ENCODE measurements at regions not wholly inside any gene's neighbourhood (a gene's known extent, or its start where the extent isn't known, plus 50 kb on each side); places are given as distances from the start of the nearest gene placed in this dataset.

DNA sequence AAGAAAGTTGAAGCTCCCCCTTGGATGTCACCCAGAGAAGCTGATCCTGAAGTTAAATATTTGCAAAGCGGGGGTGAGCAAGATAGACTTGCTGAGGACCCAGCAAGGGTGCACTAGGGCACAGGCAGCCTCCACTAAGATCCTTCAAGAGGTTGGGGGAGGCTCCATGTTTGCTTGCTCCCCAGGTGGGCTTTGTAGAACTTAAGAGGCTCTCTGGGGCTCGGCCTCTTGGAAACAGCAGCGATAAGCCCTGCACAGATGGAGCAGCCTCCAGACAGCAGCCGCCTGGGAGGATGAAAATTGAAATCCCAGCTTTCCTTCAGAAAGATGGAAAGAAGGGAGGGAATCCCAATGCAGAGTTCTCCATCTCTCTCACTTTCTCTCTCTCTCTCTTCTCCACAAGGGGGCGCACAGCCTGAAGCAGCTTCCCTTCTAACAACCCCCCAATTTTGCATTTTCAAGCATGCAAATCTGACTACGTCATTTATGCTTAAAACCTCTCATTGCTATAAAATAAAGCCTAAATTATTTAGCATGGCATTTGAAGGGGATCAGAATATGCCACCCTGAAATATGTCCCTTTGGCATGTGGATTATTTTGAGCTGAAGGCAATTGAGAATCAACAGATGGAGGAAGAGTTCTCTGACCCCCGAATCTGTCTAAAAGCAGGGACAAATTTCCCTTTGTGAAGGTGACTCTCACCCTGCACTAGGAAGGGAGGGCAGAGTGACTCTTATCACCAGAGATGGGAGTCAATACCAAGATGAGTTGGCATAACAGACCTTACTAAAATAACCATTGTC lies 185.7 kb upstream of the KLHL29 start:
- DNase-seq, result peak; percentile 2 to 6

DNA sequence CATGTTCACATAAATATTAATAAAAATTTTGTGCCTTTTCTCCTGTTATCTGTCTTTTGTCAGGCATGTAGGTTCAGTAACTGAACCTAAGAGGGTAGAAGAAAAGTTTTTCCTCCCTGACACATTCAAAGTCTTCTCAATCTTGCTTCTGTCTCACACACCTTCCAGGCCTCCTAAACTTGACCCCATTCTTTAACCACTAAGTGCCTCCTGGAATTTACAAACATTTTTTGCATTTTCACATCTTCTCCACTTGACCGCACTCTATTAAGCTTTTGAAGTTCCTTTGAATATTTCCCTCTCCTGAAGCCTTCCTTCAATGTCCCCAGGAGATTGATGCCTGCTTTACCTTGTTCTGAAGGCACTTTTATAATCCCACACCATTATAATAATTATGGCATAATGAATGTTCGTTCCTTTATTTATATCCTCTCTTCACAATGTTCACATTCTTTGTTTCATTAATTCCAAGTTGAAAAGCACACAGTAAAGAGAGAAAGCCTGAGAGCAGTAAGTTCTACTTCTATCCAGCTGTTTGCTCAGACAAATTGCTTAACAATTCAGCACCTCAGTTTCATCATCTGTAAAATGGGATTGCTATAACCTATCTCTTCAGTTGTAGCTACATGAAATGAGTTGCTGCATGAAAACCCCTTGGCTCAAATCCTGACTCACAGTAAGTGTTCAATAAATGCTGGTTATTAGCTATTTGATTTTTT lies 184.8 kb upstream of the KLHL29 start:
- no peak for DNase-seq

DNA sequence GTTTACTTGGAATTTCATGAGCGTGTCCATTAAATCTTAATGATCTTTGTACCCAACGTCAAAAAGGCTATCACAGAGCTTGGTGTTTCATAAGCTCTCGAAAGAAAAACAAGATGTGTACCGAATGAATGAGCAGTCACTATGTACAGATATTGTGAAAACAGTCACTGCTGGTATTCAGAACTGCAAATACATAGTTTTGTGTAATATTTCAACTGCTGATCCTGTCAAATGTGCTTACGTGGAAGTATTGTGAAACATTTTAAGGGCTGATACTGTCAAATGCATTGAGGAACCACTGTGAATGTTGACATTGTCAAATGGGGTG lies 184.2 kb upstream of the KLHL29 start:
- no peak for DNase-seq

DNA sequence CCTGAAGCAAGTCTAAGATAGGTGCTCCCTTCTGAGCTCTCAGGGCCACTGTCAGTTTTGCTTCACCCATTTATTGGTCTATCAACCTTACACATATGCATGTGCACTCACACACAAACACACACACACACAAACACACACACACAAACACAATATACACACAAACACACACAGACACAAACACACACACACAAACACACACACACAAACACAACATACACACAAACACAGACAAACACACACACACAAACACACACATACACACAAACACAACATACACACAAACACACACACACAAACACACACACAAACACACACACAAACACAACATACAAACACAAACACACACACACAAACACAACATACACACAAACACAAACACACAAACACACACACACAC lies 181.6 kb upstream of the KLHL29 start:
- DNase-seq, result no peak

DNA sequence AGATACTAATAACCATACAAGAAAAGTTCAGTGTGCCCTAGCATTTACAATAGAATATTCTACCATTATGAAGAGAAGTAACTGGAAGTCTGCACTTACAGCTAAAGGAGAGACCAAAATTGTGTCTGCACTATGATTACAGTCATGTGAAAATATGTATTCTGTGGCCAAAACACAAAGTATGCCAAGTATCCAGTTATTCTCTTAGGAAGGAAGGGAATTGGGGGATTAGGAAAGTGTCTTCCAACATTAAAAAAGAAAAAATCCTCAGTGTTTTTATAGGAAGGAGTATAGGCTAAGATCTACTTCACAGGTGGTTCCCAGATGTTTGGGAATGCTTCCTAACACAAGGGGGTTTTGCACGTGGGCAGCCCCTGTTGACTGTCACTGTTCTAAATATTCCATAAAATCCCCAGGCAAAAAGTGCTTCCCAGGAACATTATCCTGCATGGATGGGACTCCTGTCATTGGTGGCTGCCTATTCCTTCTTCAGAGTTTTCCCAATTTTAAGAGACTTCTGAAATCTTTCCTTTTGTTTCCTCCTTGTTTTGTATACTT lies 180.2 kb upstream of the KLHL29 start:
- no peak for DNase-seq

DNA sequence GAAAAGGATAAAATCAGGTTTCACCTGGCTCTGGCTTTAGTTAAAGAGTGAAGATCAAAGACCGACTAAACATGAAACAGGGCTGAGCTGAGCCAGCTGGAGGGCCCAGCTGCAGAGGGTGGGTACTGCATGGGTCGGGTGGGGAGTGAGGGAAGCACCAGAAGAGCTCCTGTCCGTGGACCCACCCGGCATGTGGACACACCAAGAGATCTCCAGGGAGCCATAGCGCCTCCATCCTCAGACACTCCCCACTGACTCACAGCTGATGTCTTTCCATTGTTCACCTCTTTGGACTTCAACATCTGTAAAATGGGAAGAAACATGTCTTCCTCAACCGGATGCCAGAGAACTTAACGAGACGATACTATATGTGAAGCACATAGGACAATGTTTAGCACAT lies 178.3 kb upstream of the KLHL29 start:
- no peak for DNase-seq

DNA sequence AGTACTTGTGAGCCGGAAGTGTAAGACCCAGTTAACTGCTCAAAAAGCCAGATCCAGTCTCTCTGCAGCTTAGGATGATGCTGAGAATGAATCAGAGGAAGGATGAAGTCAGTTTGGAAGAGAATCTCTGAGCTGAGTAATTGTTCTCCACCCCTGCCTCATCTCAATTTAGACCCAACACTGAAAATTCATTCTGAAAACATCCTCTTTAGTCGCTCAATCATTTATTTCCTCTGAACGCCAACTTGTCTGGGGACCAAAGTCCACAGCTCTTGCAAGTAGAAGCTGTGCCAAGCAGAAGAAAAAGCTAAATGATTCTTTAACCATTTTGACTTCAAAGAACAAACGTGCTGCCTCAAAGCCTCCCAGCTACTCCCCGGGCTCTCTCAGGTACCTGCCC lies 177.1 kb upstream of the KLHL29 start:
- no peak for DNase-seq

DNA sequence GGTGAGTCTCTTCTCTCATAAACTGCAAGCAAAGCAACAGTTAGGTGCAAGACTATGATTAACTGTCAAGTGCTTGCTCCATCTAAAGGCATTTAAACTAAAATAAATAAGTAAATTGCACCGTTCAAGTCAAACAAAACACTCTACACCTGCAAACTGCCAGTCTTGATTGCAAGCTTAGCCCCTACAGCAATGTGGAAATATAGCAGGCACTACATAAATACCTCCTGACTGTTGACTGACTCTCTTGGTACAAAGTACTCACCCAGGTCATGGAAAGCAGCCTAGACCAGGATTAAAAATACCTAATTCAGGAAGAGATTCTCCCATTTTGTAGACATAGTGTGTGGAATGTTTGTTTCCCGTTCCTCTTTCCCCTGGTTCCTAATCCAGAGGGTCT lies 176.6 kb upstream of the KLHL29 start:
- DNase-seq, result no peak

DNA sequence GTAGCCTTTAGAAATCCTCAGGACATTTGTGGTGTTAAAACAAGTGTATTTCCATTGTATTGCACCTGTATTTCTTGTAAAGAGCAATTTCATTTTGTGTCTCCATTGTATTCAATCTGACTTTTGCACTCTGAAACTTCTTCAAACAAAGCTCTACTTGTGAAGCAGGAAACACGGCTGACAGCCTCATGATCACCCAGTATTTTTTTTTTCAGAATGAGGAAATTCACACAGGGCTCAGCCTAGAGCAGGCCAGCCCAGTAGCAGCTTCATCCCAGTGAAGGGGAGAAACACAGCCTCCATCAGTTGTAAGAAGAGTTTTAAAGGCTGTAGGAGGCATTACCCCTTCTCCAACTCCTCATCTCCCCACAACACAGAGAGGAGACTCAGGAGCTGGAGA lies 175.9 kb upstream of the KLHL29 start:
- DNase-seq, result no peak

DNA sequence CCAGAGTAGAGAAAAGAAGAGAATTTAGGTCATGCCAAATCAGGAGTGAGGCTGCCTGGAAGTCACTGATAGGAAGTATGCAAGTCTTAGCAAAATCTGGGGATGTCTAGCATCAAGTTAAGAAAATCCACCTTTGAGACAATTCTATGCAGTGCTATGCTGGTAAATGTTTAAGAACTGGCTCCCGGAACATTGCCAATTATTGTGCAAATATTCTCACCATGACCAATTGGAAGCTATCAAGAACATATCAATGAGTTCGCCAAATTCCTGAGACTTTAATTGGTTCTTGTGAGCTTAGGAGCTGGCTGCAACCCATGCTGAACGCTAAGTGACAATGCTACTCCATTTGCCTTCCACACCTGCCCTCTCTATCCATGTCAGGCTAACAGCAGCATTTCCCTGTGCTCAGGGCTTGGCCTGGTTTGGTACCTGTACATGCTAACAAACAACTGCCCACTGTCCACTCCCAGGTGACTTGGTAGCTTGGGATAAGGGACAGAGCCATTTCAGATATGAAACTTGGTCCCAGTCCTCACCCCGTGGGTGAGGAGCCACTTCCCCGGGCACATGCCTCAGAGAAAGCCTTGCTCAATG lies 172.9 kb upstream of the KLHL29 start:
- DNase-seq, result no peak

DNA sequence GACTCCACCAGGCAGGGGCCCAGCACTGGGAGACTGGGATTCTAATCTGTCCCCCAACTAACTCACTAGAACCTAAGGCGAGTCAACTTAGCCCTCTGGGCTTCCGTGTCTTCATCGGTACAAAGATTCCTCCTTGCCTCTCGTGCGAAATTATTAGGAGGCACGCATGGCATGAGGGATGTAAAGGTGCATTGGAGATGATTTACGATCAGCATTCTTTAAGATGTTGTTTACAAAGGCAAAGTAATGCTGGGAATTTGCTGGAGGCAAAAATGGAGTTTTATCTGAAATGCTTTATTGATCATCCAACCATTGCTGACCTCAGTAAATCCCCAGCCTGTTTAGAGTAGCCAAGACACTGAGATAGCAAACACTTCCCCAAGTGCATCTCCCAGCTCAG lies 171.8 kb upstream of the KLHL29 start:
- DNase-seq, result no peak

DNA sequence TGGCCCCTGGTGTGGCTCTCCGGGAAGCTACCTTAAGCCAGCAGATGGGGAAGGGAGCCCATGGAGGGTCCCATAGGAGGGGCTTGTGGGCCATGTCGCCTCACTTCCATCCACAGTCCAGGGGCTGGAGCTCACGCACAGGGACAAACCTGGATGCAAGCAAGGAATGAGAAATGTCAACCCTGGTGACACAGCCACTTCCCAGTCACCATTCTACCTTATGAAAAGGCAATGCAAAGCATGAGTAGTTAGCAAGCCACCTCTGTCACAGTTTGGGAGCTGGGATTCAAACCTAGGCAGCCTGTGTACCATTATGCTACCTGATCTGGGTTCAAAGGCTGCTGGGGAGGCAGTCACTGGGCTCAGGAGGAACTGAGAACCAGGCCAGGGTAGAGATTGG lies 170.0 kb upstream of the KLHL29 start:
- no peak for DNase-seq

DNA sequence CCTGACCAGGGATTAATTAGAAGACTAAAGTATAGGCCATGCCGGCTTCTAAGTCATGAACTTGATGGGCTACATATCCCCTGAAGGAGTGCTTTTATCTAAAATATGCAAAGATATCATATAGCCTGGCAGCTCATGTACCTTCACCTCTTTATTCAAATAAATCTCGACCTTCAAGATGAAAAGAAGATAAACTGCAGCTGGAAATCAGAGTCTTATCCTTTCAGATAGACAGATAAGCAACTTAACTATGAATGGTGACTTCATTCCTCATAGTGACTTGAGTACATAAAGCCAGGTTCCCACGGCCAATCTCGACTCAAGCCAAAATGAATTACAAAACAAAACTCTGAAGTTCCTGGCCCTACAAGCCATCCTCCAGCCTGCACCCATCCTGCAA lies 165.3 kb upstream of the KLHL29 start:
- DNase-seq, result no peak

DNA sequence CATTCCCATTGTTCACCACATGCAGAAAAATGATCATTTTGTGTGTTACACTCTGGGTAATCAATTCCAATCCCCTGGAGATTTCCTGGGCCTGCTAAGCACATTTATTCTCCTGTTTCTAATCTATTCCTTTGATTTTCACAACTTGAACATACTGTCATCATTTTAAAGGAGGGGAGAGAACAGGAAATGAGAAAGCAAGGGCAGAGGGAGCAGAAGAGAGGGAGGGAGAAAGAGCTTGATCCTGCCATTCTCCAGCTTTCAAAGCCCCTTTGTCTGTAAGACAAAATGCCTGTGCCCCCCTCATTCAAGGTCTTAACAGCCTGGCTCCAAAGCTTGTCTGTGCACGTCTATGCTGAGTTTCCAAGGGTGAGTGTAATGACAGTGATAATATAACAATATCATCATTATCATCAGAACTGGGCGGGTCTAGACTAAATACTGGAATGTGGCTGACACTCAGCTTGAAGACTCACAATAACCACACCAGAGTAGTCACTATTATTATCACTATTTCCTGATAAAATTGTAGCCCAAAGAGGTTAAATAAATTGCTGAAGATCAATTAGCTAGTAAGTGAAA lies 164.4 kb upstream of the KLHL29 start:
- DNase-seq, result no peak

DNA sequence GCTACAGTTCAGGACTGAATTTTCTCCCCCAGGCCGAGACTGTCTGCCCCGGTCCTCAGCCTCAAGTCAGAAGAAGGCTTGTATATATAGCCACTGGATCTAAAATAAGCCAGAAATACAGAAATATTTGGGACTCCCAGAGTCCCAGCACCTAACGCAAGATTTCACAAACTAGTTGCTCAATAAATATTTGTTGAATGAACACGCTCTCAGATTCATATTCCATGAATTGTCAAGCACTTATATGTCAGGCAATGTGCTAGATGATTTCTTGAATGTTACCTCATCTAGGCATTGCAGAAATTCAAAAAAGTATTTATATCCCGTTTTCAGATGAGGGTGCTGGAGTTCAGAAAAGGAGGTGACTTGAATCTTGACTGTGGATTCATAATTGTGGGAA lies 163.7 kb upstream of the KLHL29 start:
- no peak for DNase-seq

DNA sequence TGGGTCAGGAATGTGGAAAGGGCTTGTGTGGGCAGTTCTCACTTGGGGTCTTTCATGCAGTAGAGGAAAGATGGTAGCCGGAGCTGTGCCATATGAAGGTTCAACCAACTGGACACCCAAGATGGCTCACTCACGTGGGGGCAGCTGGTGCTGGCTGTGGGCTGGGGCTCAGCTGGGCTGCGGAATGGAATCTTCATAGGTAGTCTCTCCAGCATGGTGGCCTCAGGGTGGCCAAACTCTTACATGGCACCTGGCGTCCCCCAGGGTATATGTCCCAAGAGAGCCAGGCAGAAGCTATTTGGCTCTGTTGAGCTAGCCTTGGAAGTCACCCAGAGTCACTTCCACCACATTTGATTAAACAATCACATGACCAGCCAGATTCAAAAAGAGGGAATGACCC lies 163.1 kb upstream of the KLHL29 start:
- no peak for DNase-seq

DNA sequence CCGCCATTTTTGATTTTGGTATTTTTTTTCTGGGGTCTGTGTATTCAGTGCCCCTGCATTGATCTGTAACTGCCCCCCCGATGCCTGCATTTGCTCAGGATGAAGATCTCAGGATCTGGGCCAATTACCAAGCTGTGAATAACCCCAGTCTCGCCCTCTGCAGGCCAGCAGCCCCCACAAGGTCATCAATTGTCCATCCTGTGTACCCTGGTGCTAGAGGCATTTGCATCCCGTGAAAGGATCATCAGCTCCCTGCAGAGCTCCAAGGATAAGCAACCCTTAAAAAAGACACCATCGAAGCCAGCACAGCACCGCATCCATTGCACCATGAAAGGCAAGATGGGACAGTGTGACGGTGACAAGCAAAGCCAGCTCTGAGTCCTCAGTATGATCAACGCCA lies 154.1 kb upstream of the KLHL29 start:
- DNase-seq, result no peak

DNA sequence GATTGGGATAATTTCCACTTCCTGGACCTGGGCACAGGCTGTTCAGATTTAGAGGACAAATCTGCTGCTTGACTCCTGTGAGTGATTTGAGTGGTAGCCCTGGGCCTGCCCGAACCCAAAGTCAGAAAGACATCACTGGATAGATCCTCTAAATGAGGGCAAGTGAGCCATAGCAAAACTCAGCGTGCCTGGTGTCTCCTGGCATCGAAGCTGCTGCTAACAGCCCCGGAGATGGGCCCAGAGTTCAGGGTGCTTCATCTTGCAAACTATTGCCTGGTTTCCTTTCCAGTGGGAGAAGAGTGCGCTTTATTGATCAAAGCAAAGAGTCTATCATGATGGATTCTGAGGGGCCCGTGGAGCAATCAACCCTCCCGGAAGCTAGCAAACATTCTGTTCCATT lies 153.1 kb upstream of the KLHL29 start:
- DNase-seq, result no peak

DNA sequence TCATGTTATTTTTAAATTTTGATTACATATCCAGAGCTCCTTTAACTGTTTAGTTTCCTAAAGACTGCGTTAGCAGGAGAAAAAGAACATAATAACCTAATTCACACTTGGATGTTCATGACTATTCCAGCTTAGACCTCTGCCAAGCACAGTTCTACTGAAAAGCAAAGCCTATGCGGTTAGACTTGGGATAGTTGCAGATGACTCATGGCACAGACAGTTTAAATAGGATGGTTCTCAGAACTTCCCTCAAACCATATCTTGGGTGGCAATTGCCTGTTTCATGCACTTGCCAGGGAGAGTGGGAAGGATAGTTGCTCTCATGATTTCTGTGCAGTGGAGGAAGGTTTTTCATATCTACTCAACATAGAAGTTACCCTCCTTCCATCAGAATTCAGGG lies 149.7 kb upstream of the KLHL29 start:
- no peak for DNase-seq

DNA sequence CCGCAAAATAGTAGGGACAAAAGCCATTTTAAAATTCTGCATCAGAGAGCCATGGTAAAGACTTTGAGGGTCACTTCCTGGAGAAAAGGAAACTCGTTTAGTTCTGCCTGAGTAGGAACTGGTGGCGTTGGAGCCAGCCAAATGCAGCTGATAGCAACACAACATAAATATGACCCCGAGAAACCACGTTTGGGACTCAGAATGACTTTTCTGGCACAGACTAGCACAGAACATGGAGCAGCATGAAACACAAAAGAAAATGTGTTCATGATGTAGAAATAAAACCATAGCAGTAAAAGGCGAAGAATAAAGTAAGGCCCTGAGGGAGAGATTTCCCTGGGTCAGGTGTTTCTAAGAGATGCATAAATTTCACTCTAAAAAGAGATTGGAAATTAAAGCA lies 149.2 kb upstream of the KLHL29 start:
- no peak for DNase-seq

DNA sequence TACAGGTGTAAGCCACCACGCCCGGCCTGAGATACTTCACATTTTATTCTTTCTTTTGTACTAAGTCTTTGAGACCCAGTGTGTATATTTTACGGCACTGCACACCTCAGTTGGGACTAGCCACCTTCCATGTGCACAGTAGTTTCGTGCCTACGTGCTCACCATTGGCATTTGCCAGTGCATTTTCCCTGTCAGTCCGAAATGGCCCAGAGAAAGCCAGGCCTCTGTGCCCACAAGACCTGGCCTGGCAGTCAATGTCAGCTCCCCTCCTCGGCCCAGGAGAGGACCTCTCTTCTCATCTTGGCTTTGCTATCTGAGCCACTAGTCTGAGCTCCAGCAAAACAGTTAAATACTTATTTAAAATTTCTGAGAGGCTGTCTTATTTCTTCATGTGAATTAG lies 147.8 kb upstream of the KLHL29 start:
- DNase-seq, result no peak

DNA sequence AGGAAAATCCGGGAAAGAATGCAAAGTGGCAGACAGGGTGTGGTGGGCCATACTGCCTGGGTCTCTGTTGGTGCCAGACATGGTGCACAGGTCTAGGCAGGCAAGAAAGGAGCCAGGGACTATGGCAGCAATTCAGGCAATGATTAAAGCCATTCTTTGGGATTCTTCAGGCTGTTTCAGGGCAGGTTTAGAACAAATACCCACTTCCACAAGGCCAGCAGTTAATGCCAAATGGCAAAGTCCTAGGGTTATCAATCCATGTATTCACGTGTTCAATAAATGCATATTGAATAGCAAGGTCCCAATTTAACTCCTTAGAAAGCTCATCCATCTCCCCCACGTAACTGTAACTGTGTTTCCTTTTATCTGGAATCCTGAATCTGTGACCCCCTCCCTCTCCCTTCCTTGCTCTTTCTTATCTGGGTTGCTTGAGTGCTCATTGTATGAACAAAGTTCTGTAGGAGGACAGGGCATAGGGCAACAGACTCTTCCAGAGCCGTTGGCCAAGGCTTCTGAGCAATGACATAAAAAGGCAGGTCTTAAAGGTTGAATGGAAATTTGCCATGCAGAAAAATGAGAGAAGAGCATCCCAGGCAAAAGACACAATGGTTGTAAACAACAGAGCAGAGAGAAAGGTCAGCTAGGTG lies 146.8 kb upstream of the KLHL29 start:
- DNase-seq, result no peak

DNA sequence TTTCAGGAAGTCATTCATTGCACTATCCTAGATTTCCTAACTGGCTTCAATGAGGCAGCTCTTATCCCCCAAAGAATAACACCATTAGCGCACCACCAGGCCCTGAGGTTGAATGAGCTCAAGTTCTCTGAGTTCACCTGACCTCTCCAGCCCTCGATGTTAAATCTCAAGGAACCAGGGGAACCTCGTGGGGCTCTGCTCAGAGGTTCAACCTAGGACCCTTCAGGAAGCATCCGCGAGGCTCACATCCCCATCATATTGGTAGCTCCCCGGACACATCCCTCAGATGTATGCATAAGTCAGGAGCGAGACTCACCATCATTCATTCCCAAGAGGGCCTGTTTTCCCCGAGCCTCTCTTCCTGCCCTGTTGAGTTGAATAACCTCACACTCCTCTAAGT lies 145.6 kb upstream of the KLHL29 start:
- DNase-seq, result no peak
